Caco-2 (cell line): ENCODE measurements at regions not wholly inside any gene's neighbourhood (a gene's known extent, or its start where the extent isn't known, plus 50 kb on each side); places are given as distances from the start of the nearest gene placed in this dataset.

Experiments used
- BruUV-seq: library from RNA; stranded (reverse); fragments of 400-500 nt; replicated peaks from 2 replicates; lab custom pipeline; 2021; lab: Mats Ljungman, UMichigan
- CTCF ChIA-PET: fragments of 300-600 bp; sonication (Branson Sonifier 250); formaldehyde crosslinking; loops from one replicate; lab custom pipeline; 2022; ENCODE audit warnings: antibody characterized with exemption; lab: Charles Lee
- POLR2A ChIA-PET: fragments of 300-600 bp; sonication (Branson Sonifier 250); formaldehyde crosslinking; loops from one replicate; lab custom pipeline; 2022; ENCODE audit warnings: antibody characterized with exemption; lab: Charles Lee
- DNase-seq, 2 experiments: peaks; one replicate each; pipeline versions ENCODE4 v3.0.0 to v3.0.0-alpha.2; 2020 to 2022
- H3K27me3 ChIP-seq: replicated peaks from 2 replicates; pipeline ENCODE4 v1.6.0; 2011; ENCODE audit warnings: low read length; ENCODE audit not compliant: control insufficient read depth, insufficient read depth
- H3K36me3 ChIP-seq: 2 replicates; pipeline ENCODE4 v1.5.1; 2011; ENCODE audit warnings: low read length; ENCODE audit not compliant: control insufficient read depth, insufficient read depth
- H3K4me1 ChIP-seq: fragments of 250-450 bp; sonication (Bioruptor Pico); 2 replicates; pipeline ENCODE4 v1.5.1; 2020; ENCODE audit warnings: mild to moderate bottlenecking
- H3K4me3 ChIP-seq: 2 replicates; pipeline ENCODE4 v1.5.1; 2011; ENCODE audit warnings: low read depth, mild to moderate bottlenecking, control low read depth, low read length
- H3K9me3 ChIP-seq: fragments of 250-450 bp; sonication (Bioruptor Pico); 2 replicates; pipeline ENCODE4 v1.5.1; 2020; ENCODE audit warnings: mild to moderate bottlenecking, moderate library complexity
- H3K27ac Mint-ChIP-seq: one replicate; pipeline ENCODE4 v1.8.0; 2022; ENCODE audit warnings: mixed read lengths; ENCODE audit not compliant: unreplicated experiment
- H3K27me3 Mint-ChIP-seq: one replicate; pipeline ENCODE4 v1.8.0; 2022; ENCODE audit warnings: mixed read lengths; ENCODE audit not compliant: insufficient read depth, unreplicated experiment
- H3K36me3 Mint-ChIP-seq: one replicate; pipeline ENCODE4 v1.8.0; 2022; ENCODE audit warnings: mild to moderate bottlenecking, mixed read lengths; ENCODE audit not compliant: insufficient read depth, unreplicated experiment
- H3K4me1 Mint-ChIP-seq: one replicate; pipeline ENCODE4 v1.8.0; 2022; ENCODE audit warnings: low read depth, mixed read lengths; ENCODE audit not compliant: unreplicated experiment
- H3K4me3 Mint-ChIP-seq: one replicate; pipeline ENCODE4 v1.8.0; 2022; ENCODE audit warnings: mild to moderate bottlenecking, moderate library complexity, mixed read lengths; ENCODE audit not compliant: unreplicated experiment
- H3K9me3 Mint-ChIP-seq: one replicate; pipeline ENCODE4 v1.8.0; 2022; ENCODE audit warnings: mixed read lengths; ENCODE audit not compliant: unreplicated experiment
- intact Hi-C: fragments of 100-400 bp; cut with micrococcal nuclease; formaldehyde crosslinking; loops from one replicate; pipeline ENCODE4 v1.10.0; 2022; ENCODE audit not compliant: unreplicated experiment
- TF ChIP-seq, protein P1 (sequence below), 2 experiments: fragments of 200-600 bp in 1 of 2; IDR thresholded peaks; 1 replicate in 1 of 2; 2 replicates in 1 of 2; pipeline versions ENCODE4 v1.5.1 to v1.8.0; 2011 to 2022; ENCODE audit warnings: antibody characterized with exemption in 1 of 2, control low read depth in 1 of 2, inconsistent platforms in 1 of 2, low read depth in 1 of 2, low read length in 1 of 2, mild to moderate bottlenecking in 1 of 2, moderate library complexity in 1 of 2; ENCODE audit not compliant: insufficient read depth in 1 of 2, severe bottlenecking in 1 of 2, unreplicated experiment in 1 of 2

- Histone ChIP-seq H3K9me3 (no peaks in the 10 kb centered on the region), H3K27me3 (no peaks in the 10 kb centered on the region), H3K36me3 (no peaks in the 10 kb centered on the region), H3K4me3 (no peak overlapping the region), H3K4me1 (no peaks in the 10 kb centered on the region)
- no peak for DNase-seq
- Mint-ChIP-seq H3K27me3 (no peaks in the 10 kb centered on the region), H3K4me3 (no peak overlapping the region), H3K27ac (no peak overlapping the region), H3K9me3 (no peaks in the 10 kb centered on the region), H3K4me1 (no peaks in the 10 kb centered on the region), H3K36me3 (no peaks in the 10 kb centered on the region)
- CTCF ChIA-PET, result no interaction called here
- intact Hi-C loops, result no loop called here
- TF ChIP-seq, protein P1, sequence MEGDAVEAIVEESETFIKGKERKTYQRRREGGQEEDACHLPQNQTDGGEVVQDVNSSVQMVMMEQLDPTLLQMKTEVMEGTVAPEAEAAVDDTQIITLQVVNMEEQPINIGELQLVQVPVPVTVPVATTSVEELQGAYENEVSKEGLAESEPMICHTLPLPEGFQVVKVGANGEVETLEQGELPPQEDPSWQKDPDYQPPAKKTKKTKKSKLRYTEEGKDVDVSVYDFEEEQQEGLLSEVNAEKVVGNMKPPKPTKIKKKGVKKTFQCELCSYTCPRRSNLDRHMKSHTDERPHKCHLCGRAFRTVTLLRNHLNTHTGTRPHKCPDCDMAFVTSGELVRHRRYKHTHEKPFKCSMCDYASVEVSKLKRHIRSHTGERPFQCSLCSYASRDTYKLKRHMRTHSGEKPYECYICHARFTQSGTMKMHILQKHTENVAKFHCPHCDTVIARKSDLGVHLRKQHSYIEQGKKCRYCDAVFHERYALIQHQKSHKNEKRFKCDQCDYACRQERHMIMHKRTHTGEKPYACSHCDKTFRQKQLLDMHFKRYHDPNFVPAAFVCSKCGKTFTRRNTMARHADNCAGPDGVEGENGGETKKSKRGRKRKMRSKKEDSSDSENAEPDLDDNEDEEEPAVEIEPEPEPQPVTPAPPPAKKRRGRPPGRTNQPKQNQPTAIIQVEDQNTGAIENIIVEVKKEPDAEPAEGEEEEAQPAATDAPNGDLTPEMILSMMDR (IDR thresholded peaks at IDR 0.05; ENCODE audit: insufficient read depth in 1 of 2, low read depth in 1 of 2, low read length in 1 of 2, severe bottlenecking in 1 of 2, unreplicated experiment in 1 of 2), result no peak
- POLR2A ChIA-PET, result no interaction called here
- BruUV-seq, result no TSS peak
These were observed 467.3 kb downstream of the CMPK2 start for GRCh38 chr2:6398421-6398820.

DNA sequence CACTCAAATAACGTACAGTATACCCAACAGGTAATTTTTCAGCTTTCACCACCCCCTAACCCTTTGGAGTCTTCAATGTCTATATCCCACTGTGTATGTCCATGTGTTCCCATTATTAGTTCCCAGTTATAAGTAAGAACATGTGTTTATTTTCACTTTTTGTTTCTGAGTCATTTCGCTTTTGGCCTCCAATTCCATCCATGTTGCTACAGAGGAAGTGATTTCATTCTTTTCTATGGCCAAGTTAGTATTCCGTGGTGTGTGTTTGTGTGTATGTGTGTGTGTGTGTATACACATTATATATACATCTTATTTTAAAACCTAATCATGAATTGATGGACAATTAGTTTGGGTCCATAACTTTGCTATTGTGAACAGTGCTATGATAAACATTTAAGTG lies 464.4 kb downstream of the CMPK2 start:
- no peaks in the 10 kb centered on the region for H3K9me3 Mint-ChIP-seq
- DNase-seq, result no peak
- H3K9me3 ChIP-seq, result no peaks in the 10 kb centered on the region

DNA sequence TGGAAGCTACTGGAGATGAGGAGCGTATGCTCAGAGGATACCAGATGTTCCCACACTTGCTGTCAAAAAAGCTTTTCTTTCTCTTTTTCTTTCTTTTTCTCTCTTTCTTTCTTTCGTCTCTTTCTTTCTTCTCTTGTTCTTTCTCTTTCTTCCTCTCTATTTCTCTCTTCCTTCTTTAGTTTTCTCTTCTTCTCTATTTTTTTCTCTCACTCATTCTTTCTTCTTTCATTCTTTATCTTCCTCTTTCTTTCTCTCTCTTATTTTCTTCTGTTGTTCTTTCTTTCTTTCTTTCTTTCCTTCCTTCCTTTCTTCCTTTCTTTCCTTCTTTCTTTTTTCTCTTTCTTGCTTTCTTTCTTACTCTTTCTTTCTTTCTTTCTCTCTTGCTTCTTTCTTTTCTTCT lies 457.6 kb downstream of the CMPK2 start:
- intact Hi-C loops, result no loop called here
- TF ChIP-seq, protein P1 (IDR thresholded peaks at IDR 0.05; ENCODE audit: insufficient read depth in 1 of 2, low read depth in 1 of 2, low read length in 1 of 2, severe bottlenecking in 1 of 2, unreplicated experiment in 1 of 2), result no peak
- Histone ChIP-seq H3K4me3 (no peak overlapping the region), H3K4me1 (no peaks in the 10 kb centered on the region), H3K9me3 (no peaks in the 10 kb centered on the region), H3K27me3 (no peaks in the 10 kb centered on the region), H3K36me3 (no peaks in the 10 kb centered on the region)
- BruUV-seq, result no TSS peak
- DNase-seq, result no peak
- no peak overlapping the region for H3K4me3 Mint-ChIP-seq
- CTCF ChIA-PET, result no interaction called here
- H3K27me3 Mint-ChIP-seq, result peaks cover 3% of the 10 kb centered on the region
- H3K4me1 Mint-ChIP-seq, result no peaks in the 10 kb centered on the region
- H3K27ac Mint-ChIP-seq, result no peak overlapping the region
- H3K9me3 Mint-ChIP-seq, result no peaks in the 10 kb centered on the region
- H3K36me3 Mint-ChIP-seq, result no peaks in the 10 kb centered on the region
- POLR2A ChIA-PET, result no interaction called here

More for the DNA sequence above, 464.4 kb downstream of the CMPK2 start:
- ChIA-PET CTCF (no interaction called here), POLR2A (no interaction called here)
- TF ChIP-seq, protein P1 (IDR thresholded peaks at IDR 0.05; ENCODE audit: insufficient read depth in 1 of 2, low read depth in 1 of 2, low read length in 1 of 2, severe bottlenecking in 1 of 2, unreplicated experiment in 1 of 2), result no peak
- Mint-ChIP-seq H3K4me3 (no peak overlapping the region), H3K4me1 (no peaks in the 10 kb centered on the region), H3K27me3 (no peaks in the 10 kb centered on the region), H3K27ac (no peak overlapping the region), H3K36me3 (no peaks in the 10 kb centered on the region)
- Histone ChIP-seq H3K4me3 (no peak overlapping the region), H3K36me3 (no peaks in the 10 kb centered on the region), H3K4me1 (no peaks in the 10 kb centered on the region), H3K27me3 (no peaks in the 10 kb centered on the region)
- BruUV-seq, result no TSS peak
- intact Hi-C loops, result no loop called here
